COLO668 (cell line): ENCODE measurements at regions not wholly inside any gene's neighbourhood (a gene's known extent, or its start where the extent isn't known, plus 50 kb on each side); places are given as distances from the start of the nearest gene placed in this dataset.
A peak's percentile ranks its signal among the peaks of the same experiment; 100 is the strongest.
"Not testable (repeated sequence)": the region's sequence is repeated elsewhere in the genome, so short reads cannot be mapped to it uniquely, and the experiment has no call there.

Experiments used
- DNase-seq: peaks from one replicate; lab custom pipeline; 2025; ENCODE audit not compliant: unreplicated experiment; lab: John Stamatoyannopoulos, UW

DNA sequence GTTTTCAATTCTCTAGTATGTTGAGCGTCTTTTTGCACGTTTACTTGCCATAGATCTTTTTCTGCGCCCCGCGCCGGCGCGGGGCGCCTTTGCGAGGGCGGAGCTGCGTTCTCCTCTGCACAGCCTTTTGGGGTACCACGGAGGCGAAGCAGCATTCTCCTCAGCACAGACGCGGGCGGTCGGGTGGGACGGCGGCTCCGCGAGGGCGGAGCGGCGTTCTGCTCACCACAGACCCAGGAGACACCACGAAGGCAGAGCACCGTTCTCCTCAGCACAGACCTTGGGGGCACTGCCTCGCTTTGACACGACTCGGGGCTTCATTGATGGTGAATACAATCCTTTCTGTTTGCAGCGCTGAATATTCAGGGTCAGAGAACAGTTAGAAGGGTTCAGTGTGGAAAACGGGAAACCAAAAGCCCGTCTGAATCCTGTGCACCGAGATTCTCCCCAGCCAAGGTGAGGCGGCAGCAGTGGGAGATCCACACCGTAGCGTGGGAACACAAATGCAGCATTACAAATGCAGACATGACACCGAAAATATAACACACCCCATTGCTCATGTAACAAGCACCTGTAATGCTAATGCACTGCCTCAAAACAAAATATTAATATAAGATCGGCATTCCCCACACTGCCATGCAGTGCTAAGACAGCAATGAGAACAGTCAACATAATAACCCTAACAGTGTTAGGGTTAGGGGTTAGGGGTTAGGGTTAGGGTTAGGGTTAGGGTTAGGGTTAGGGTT, 190.7 kb upstream of the VIPR2 start:
- DNase-seq, result not testable (repeated sequence)

DNA sequence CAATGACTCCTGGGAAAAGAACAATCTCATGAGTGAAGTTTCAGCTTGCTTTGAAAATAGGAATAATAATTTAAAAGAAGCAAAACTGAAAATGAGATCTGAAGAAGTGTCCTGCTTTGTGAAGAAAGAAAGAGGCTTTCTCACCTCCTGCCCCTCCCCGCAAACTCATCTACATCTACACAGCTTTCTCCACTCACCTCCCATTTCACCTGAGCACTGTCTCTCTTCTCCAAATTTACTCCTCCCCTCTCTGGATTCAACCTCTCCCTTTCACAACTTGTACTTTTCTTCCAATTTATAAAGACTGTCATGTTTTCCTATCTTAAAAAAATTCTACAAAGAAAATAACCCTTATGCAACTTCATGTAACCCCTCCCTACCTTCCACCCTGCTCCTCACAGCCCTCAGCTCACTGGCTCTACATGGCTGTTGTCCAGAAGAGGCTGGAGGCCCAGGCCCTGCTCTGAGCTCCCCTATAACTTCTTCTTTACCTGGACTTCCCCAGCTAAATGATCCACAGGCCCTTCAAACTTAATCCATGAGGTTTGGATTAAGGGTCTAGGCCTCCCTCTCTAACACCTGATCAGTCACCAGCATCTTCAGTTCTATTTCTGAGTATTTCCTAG, 188.3 kb upstream of the VIPR2 start:
- not testable (repeated sequence) for DNase-seq

DNA sequence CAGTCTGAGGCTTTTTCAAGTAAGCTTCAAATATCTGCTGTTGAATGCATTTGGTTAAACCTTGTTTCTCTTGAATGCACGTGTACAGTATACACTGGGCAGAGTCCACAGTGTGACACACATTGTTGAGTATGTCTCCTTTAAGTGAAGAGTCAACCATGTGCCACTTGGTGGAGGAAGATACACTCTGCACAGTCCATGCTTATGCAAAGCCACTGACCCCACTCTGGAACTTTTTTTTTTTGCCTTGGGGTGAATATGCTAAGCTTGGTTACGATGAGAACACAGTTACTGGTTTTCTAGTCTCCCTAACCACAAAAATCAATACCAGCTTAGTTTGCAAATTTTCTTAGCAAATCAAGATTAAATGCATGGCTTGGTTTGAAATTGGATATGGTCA, 186.8 kb upstream of the VIPR2 start:
- no peak for DNase-seq

DNA sequence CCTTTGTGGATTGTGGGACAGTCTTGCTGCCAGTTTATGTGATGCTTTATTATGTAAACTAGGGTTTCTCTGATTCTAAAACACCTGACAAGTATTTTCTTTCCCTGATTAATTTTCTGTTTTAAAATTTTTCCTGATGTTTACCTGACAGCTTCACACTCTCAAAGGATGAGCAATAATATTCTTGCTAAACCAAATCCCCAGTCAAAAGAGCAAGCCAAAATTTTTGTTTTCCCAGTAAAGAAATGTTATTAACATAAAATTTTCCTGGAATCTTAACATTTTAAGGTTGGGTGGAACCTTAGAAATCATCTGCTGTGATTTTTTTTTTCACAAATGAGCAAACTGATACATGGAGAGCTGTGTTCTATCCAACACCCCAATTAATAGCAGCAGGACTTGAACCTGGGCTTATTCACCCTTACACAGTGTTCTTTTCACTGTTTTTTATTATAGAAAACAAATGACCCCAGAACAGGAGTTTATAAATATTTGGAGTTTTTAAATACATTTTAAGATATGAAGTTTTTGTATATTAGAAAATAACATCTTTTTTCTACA, 185.2 kb upstream of the VIPR2 start:
- no peak for DNase-seq

DNA sequence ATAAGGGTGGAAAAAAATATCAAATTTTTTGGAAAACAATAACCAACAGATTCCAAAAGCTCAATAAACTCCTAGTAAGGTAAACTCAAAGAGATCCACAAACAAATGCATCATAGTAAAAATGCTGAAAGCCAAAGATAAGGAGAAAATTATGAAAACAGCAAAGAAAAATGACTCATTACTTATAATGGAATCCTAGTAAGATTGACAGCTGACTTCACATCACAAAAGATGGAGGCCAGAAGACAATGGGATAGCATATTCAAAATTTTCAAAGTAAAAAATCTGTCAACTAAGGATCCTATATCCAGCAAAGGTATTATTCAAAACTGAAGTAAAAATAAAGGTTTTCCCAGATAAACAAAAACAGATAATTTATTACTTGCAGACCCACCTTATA, 183.4 kb upstream of the VIPR2 start:
- DNase-seq, result no peak

DNA sequence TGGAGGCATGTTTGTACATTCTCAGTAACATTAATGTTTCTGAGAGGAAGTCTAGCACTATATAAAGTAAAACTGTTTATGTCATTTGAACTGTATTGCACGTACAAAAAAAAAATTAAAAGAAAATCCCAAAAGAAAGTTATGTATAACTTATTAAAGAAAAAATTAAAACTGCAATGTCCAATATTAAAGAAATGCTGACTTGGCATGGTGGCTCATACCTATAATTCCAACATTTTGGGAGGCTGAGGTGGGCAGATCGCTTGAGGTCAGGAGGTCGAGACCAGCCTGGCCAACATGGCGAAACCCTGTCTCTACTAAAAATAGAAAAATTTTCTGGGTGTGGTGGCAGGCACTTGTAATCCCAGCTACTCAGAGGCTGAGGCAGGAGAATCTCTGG, 178.7 kb upstream of the VIPR2 start:
- no peak for DNase-seq

DNA sequence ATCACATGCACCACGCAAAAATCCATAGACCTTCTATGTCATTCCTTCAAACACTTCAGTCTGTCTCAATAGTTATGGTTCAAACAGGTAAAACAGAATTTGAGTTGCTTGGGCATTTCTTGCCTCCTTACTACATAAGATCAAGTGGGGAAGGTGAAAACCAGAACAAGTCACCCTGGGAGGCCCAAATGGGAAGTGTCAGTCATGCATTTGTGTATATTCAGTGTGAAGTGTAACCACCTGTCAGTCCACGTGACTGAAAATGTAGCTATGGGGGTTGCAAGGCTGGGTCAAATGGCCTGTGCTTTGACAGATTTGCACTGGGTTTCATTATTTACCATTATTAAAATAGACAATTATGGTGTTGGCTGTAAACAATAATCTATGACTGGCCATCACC, 176.6 kb upstream of the VIPR2 start:
- DNase-seq, result no peak

DNA sequence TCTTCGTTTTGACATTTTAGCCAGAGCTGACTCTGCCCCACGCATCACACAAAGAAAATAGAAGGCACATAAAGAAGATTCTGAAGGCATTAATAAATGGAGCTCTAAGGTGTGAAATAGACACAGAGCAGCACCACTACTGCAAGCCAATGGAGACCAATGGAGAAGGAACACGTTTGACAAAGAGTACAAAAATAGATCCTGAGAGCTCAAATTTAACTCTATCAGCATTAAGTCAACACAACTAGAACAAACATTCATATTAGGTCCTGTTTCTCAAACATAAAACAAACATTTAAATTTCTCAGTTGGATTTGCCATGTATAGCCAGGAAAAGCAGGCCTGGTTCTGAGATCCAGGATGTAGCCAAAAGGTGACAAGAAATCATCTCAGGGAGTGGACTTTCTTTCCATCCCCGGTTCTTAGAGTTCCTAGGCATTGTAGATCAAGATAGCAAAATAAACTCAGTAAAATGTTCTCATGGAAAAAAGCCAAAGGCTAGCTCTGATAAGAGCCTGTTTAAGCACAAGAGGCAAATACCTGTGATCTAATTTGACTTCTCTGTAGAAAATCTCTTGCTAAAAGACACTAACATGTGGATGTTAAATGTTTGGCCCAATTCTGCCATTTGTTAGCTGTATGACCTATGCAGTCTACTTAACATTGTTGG, 174.2 kb upstream of the VIPR2 start:
- no peak for DNase-seq

DNA sequence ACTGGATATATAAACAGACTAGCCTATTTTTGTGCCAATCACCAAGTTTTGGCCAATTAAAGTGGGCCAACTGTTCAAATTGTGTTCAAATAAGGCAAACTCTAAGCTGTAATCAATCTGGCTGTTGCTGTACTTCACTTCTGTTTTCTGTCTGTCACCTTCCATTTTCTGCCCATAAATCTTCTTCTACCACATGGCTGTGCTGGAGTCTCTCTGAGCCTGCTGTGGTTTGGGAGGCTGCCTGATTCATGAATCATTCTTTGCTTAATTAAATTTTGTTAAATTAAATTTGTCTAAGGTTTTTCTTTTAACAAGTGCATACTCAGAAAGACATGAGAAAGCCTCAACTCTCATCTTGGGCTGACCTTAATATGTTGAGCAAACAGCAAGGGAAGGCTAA, 172.6 kb upstream of the VIPR2 start:
- DNase-seq, result no peak

DNA sequence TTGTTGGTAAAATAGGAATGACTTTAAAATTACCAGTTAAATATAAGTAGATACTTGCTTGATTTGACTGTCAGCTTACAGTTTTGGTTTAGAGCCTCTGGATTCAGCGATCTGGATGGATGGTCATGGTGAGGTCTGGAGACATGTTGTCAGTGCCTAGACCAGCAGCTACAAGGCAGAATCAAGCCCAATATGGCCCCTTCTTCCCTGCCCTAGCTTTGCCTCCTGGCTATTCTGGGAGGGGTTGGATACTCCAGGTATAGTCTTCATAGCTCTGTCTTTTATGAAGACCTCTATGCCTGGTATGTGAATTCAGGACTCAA, 166.5 kb upstream of the VIPR2 start:
- no peak for DNase-seq

DNA sequence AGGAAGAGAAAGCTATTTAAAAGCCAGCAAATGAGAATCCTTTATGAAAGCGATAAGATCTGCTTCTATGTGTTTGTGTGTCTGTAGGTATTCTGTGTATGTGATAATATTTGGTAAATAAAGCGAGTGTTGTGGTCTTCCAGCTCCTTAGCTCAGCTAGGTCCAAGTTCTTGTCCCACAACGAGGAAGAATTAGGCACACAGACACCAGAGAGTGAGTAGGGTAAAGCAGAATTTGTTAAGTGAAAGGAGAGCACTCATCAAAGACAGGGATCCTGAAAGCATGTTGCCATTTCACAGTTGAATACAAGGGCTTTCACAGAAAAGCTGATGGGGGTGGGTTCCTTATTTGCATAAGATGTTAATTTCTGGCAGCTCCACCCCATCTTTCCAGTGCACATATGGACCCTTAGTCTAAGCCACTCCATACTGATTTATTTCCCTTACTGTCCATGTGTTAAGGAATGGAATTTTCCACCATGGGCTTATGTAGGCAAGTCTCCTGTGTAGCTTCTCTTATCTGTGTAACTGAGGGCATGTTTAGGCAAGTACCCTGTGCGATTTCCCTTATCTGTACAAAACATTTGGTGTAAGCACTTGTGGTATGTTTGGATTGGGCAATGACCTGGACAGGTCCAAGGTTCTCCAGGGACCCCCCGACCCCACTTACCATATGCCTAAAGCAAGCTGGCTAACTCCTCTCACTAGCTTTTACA, 165.9 kb upstream of the VIPR2 start:
- DNase-seq, result no peak

DNA sequence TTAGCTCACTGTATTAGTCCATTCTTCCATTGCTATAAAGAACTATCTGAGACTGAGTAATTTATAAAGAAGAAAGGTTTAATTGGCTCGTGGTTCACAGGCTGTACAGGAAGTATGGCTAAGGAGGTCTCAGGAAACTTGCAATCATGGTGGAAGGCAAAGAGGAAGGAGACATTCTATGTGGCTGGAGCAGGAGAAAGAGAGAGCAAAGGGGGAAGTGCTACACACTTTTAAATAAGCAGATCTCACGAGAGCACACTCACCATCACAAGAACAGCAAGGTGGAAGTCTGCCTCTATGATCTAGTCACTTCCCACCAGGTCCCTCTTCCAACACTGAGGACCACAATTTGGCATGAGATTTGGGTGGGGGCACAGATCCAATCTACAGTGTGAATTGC, 164.5 kb upstream of the VIPR2 start:
- not testable (repeated sequence) for DNase-seq

DNA sequence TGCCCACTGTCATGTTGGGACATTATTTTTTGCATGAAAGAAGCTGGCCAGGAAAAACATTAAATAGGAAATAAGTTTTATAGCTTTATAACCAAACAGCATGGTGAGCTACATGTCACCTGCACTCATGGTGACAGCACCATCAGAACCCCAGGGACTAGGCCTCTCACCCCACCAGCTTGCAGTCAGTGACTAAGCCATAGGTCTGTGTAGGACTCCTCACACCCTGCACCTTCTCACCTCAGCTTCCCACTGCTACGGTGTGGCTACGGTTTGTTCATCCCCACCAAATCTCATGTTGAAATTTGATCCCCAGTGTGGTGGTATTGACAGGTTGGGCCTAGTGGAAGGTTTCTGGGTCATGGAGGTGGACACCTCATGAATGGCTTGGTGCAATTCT, 161.3 kb upstream of the VIPR2 start:
- DNase-seq, result no peak

DNA sequence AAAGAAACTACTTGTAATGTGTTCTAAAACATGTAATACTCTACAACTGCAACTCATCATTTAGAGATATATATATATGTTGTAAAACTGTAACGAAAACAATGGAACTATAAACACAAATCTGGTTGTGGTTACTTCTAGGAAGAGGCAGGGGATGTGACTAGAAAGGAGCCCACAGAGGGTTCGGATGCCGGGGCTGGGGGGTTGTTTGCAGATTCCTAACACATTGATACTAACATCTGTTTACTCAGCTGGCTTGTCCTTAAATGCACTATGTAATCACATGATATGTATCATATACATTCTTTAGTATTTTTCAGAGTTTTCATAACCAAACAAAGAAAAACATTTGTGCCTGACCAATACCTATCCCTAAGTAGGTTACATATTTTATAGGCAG, 160.5 kb upstream of the VIPR2 start:
- DNase-seq, result peak; percentile 27

DNA sequence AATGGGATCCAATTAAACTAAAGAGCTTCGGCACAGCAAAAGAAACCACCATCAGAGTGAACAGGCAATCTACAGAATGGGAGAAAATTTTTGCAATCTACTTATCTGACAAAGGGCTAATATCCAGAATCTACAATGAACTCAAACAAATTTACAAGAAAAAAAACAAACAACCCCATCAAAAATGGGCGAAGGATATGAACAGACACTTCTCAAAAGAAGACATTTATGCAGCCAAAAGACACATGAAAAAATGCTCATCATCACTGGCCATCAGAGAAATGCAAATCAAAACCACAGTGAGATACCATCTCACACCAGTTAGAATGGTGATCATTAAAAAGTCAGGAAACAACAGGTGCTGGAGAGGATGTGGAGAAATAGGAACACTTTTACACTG, 158.8 kb upstream of the VIPR2 start:
- DNase-seq, result not testable (repeated sequence)

DNA sequence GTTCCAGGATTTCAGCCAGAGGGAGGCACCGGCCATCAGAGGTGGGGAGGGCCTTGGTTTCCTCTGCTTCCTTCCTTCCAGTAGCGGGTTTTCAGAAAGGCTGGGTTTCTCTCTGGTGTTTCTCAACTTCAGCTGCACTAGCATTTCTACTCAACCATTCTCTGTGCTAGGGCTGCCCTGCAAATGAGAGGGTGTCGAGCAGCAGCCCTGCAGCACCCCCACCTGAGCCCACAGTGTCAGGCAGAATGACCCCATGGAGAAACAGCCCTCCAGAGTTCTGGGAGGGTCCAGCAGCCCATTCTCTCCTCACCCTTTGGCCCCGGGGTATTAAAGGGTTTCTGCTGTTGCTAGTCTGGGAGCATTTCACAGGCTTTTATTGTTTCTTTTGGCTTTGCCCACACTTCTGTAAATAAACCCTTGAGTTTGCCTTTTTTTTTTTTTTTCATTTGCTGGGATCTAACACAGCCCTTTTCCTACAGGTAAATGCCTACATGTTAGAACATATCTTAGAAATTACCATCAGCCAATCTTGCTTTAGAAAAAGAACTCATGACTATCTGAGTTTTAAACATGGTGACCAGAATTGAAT, 151.5 kb upstream of the VIPR2 start:
- no peak for DNase-seq

DNA sequence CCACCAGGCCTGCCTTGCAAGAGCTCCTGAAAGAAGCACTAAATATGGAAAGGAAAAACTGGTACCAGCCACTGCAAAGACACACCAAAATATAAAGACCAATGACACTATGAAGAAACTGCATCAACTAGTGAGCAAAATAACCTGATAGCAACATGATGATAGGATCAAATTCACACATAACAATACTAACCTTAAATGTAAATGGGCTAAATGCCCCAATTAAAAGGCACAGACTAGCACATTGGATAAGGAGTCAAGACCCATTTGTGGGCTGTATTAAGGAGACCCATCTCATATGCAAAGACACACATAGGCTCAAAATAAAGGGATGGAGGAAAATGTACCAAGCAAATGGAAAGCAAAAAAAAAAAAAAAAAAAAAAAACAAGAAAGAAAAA, 141.8 kb upstream of the VIPR2 start:
- not testable (repeated sequence) for DNase-seq

DNA sequence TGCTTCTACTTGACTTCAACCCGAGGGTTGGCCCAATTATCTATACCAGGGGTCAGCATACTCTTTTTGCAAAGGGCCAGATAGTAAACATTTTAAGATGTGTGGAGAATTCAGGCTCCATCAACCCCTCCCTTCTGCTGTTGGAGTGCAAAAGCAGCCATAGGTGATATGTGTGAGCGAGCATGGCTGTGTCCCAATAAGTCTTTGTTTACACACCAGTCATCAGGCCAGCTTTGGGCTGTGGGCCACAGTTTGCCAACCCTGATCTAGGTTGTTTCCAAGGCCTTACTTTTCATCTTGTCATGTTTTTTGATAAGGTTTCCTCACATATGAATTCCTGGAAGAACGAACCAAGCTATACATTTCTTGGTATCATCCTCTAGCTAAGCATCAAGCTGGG, 136.9 kb upstream of the VIPR2 start:
- DNase-seq, result no peak

DNA sequence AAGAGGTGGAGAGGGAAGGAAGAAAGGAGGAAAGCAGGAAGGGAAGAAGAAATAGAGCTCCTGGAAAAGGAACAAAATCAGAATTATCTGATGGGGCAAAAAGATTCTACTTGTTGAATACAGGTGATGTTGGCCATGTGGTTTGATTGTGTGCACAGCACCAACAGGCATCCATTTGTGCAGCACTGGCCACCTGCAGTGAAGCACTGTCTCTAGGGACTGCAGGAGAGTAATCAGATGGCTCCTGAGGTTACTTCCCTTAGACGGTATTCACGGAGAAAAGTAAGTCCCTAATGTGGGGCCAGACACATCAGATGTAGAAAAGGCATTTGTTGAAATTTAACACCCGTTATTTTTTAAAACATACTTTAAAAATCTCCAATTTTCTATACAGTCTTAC, 135.3 kb upstream of the VIPR2 start:
- no peak for DNase-seq

DNA sequence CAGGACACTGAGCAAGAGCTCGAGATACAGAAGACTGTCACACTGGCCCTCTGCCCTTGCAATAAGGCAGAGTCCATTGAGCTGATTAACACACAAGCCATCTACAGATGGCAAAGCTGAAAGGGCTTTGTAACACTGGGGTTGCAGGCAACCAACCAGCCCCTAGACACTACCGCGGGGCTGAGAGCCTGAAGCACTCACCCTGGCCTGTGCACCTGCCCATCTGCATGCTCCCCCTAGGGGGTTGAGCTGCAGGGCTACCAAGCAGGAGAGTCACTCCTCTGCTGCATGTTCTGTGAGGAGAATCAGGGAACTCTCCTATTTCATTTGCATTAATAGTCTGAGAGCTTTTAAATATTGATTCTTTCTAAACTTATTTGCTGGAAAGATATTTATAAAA, 128.1 kb upstream of the VIPR2 start:
- no peak for DNase-seq

DNA sequence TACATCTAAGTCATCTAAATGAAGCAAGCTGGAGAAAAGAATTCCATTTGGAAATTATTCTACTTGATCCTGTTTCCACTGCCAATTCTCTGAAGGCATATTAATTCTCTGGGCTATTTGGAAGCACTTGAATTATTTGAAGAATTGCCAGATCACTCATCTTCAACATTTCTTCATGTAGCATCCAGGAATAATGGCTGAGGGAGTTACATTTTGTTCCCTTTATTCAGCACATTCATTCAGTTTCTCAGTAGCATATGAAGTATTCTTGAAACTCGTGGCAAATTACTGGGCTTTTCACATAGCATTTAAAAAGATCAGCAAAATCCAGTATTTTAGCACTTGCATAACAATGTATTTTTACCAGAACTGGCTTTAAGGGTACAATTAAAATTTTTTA, 127.1 kb upstream of the VIPR2 start:
- DNase-seq, result no peak
